ENCODE measurements at regions not wholly inside any gene's neighbourhood (a gene's known extent, or its start where the extent isn't known, plus 50 kb on each side); places are given as distances from the start of the nearest gene placed in this dataset.
A peak's percentile ranks its signal among the peaks of the same experiment; 100 is the strongest.
"Not testable (repeated sequence)": the region's sequence is repeated elsewhere in the genome, so short reads cannot be mapped to it uniquely, and the experiment has no call there.

- ATAC-seq (peak; percentile 57), DNase-seq (ENCODE audit: low spot score) (no peak)
- intact Hi-C loops (cut with DNase I) = no loop called here
Observed at GRCh38 chr1:193406901-193407300, 220.5 kb upstream of the B3GALT2 start.

GRCh38 chr1:193404236-193404635 is 217.8 kb upstream of the B3GALT2 start:
- intact Hi-C loops (cut with DNase I) = no loop called here
- DNase-seq (ENCODE audit: low spot score) (no peak), ATAC-seq (no peak)

- intact Hi-C loops (cut with DNase I) = no loop called here
- DNase-seq (ENCODE audit: low spot score) (no peak), ATAC-seq (no peak)
Observed at GRCh38 chr1:193402977-193403376, 216.6 kb upstream of the B3GALT2 start.

GRCh38 chr1:193402037-193402436 is 215.6 kb upstream of the B3GALT2 start:
- ATAC-seq = no peak
- intact Hi-C loops (cut with DNase I) = no loop called here
- no peak for DNase-seq (ENCODE audit: low spot score)

GRCh38 chr1:193394336-193394735 is 207.9 kb upstream of the B3GALT2 start:
- no peak for ATAC-seq
- no peak for DNase-seq (ENCODE audit: low spot score)
- intact Hi-C loops (cut with DNase I) = no loop called here

- no peak for ATAC-seq
- intact Hi-C loops (cut with DNase I) = no loop called here
- DNase-seq (ENCODE audit: low spot score) = no peak
Observed at GRCh38 chr1:193392686-193393085, 206.3 kb upstream of the B3GALT2 start.

GRCh38 chr1:193388683-193389082 is 202.3 kb upstream of the B3GALT2 start:
- ATAC-seq (no peak), DNase-seq (ENCODE audit: low spot score) (no peak)
- intact Hi-C loops (cut with DNase I) = no loop called here

- ATAC-seq = no peak
Observed at GRCh38 chr1:193388165-193388564, 201.8 kb upstream of the B3GALT2 start.

GRCh38 chr1:193387406-193387805 is 201.0 kb upstream of the B3GALT2 start:
- no peak for DNase-seq (ENCODE audit: low spot score)
- ATAC-seq = no peak
- intact Hi-C loops (cut with DNase I) = no loop called here

More at GRCh38 chr1:193388165-193388564, 201.8 kb upstream of the B3GALT2 start:
- intact Hi-C loops (cut with DNase I) = no loop called here
- no peak for DNase-seq (ENCODE audit: low spot score)

GRCh38 chr1:193378451-193378850 is 192.0 kb upstream of the B3GALT2 start:
- DNase-seq (ENCODE audit: low spot score); intact Hi-C loops (cut with DNase I); ATAC-seq: not testable (repeated sequence)

GRCh38 chr1:193377472-193377871 is 191.1 kb upstream of the B3GALT2 start:
- ATAC-seq (no peak), DNase-seq (ENCODE audit: low spot score) (no peak)
- intact Hi-C loops (cut with DNase I) = no loop called here

- no peak for ATAC-seq
- intact Hi-C loops (cut with DNase I) = no loop called here
- DNase-seq (ENCODE audit: low spot score) = no peak
Observed at GRCh38 chr1:193372553-193372952, 186.1 kb upstream of the B3GALT2 start.

- no peak for ATAC-seq
- intact Hi-C loops (cut with DNase I) = no loop called here
- no peak for DNase-seq (ENCODE audit: low spot score)
Observed at GRCh38 chr1:193368302-193368701, 181.9 kb upstream of the B3GALT2 start.

GRCh38 chr1:193367863-193368262 is 181.4 kb upstream of the B3GALT2 start:
- DNase-seq (ENCODE audit: low spot score) (no peak), ATAC-seq (no peak)
- intact Hi-C loops (cut with DNase I) = no loop called here

GRCh38 chr1:193366764-193367507 is 180.5 kb upstream of the B3GALT2 start:
- no peak for ATAC-seq
- intact Hi-C loops (cut with DNase I) = no loop called here
- no peak for DNase-seq (ENCODE audit: low spot score)

GRCh38 chr1:193365966-193366365 is 179.6 kb upstream of the B3GALT2 start:
- ATAC-seq (no peak), DNase-seq (ENCODE audit: low spot score) (no peak)
- intact Hi-C loops (cut with DNase I) = no loop called here

GRCh38 chr1:193359631-193360030 is 173.2 kb upstream of the B3GALT2 start:
- ATAC-seq (no peak), DNase-seq (ENCODE audit: low spot score) (no peak)
- intact Hi-C loops (cut with DNase I) = no loop called here

GRCh38 chr1:193358419-193358818 is 172.0 kb upstream of the B3GALT2 start:
- DNase-seq (ENCODE audit: low spot score) (no peak), ATAC-seq (no peak)
- intact Hi-C loops (cut with DNase I) = no loop called here

- DNase-seq (ENCODE audit: low spot score) (no peak), ATAC-seq (no peak)
- intact Hi-C loops (cut with DNase I) = no loop called here
Observed at GRCh38 chr1:193356249-193356648, 169.8 kb upstream of the B3GALT2 start.

GRCh38 chr1:193355626-193356025 is 169.2 kb upstream of the B3GALT2 start:
- ATAC-seq (no peak), DNase-seq (ENCODE audit: low spot score) (no peak)
- intact Hi-C loops (cut with DNase I) = no loop called here

- intact Hi-C loops (cut with DNase I) = no loop called here
- ATAC-seq = no peak
- DNase-seq (ENCODE audit: low spot score) = no peak
Observed at GRCh38 chr1:193355178-193355577, 168.8 kb upstream of the B3GALT2 start.
